K562 (cell line): ENCODE measurements at regions not wholly inside any gene's neighbourhood (a gene's known extent, or its start where the extent isn't known, plus 50 kb on each side); places are given as distances from the start of the nearest gene placed in this dataset.
"Not testable (repeated sequence)": the region's sequence is repeated elsewhere in the genome, so short reads cannot be mapped to it uniquely, and the experiment has no call there.

Source experiments
- ATAC-seq: fragments of 200-7000 bp; cut with Tn5 transposase; 3 replicates; pipeline ENCODE4 v1.9.1; 2020; ENCODE audit warnings: moderate library complexity
- BruUV-seq: library from RNA; stranded (reverse); fragments of 400-500 nt; replicated peaks from 2 replicates; lab custom pipeline; 2021; lab: Mats Ljungman, UMichigan
- CTCF ChIA-PET: fragments of 300-600 bp; formaldehyde crosslinking; extraction: SDS; loops from one replicate; lab custom pipeline; 2021; ENCODE audit warnings: low intra/inter-chr PET ratio; lab: Yijun Ruan, JAX
- POLR2A ChIA-PET: fragments of 300-600, 350-650 bp; sonication (Branson Sonifier 250); formaldehyde crosslinking; extraction: SDS; loops from one replicate; lab custom pipeline; 2021; ENCODE audit warnings: antibody characterized with exemption, inconsistent platforms; lab: Yijun Ruan, JAX
- DNase-seq, 4 experiments: peaks; one replicate each; pipeline versions ENCODE4 v3.0.0 to v3.0.0-alpha.2; 2011 to 2018; ENCODE audit warnings: low spot score in 3 of 4, mixed read lengths in 3 of 4; ENCODE audit errors: extremely low read depth in 1 of 4
- FAIRE-seq: peaks from 2 replicates; lab custom pipeline; 2011; peaks lifted over from hg19 to GRCh38; lab: Jason Lieb, UNC
- H2AFZ ChIP-seq: 2 replicates; pipeline ENCODE4 v1.6.0; 2011; ENCODE audit warnings: low read depth, low read length, control low read depth, inconsistent platforms
- H3K27ac ChIP-seq: fragments of 200-600 bp; 3 replicates; pipeline ENCODE4 v1.8.0; 2011; ENCODE audit warnings: low read depth, mild to moderate bottlenecking, control low read depth, inconsistent platforms, low read length, moderate library complexity, mixed read lengths; ENCODE audit errors: extremely low read depth
- H3K27me3 ChIP-seq, 2 experiments: fragments of 300-600 bp in 1 of 2; 2 replicates in 1 of 2; 3 replicates in 1 of 2; pipeline versions ENCODE4 v1.6.0 to v1.8.0; 2011; ENCODE audit warnings: inconsistent platforms in 2 of 2, low read length in 2 of 2, mild to moderate bottlenecking in 1 of 2, mixed read lengths in 1 of 2, moderate library complexity in 1 of 2; ENCODE audit not compliant: control insufficient read depth in 2 of 2, insufficient read depth in 2 of 2
- H3K36me3 ChIP-seq: fragments of 300-600 bp; 3 replicates; pipeline ENCODE4 v1.8.0; 2011; ENCODE audit warnings: mild to moderate bottlenecking, low read length, inconsistent platforms; ENCODE audit not compliant: control insufficient read depth, insufficient read depth
- H3K4me1 ChIP-seq, 2 experiments: fragments of 200-600 bp in 1 of 2; replicated peaks in 1 of 2; 2 replicates in 1 of 2; 3 replicates in 1 of 2; pipeline versions ENCODE4 v1.5.1 to v1.8.0; 2011; ENCODE audit warnings: inconsistent platforms in 2 of 2, low read length in 2 of 2, mild to moderate bottlenecking in 1 of 2, mixed read lengths in 1 of 2, moderate library complexity in 1 of 2; ENCODE audit not compliant: control insufficient read depth in 2 of 2, insufficient read depth in 2 of 2
- H3K4me2 ChIP-seq: 2 replicates; pipeline ENCODE4 v1.6.1; 2011; ENCODE audit warnings: low read length, control low read depth, inconsistent platforms, mixed read lengths; ENCODE audit not compliant: insufficient read depth
- H3K4me3 ChIP-seq: fragments of 200-600 bp; sonication (generic), shearing (Covaris generic); 2 replicates; pipeline ENCODE4 v1.5.1; 2016; ENCODE audit warnings: control low read depth, inconsistent platforms
- H3K79me2 ChIP-seq: fragments of 200-600 bp; 3 replicates; pipeline ENCODE4 v1.8.0; 2011; ENCODE audit warnings: low read length, inconsistent platforms; ENCODE audit not compliant: control insufficient read depth, insufficient read depth
- H3K9ac ChIP-seq, 2 experiments: 2 replicates each; pipeline versions ENCODE4 v1.6.0 to v1.6.1; 2011; ENCODE audit warnings: low read depth in 2 of 2, low read length in 2 of 2, control low read depth in 1 of 2, inconsistent platforms in 1 of 2, mild to moderate bottlenecking in 1 of 2, mixed read lengths in 1 of 2; ENCODE audit not compliant: insufficient read depth in 1 of 2
- H3K9me1 ChIP-seq: one replicate; pipeline ENCODE4 v1.6.0; 2011; ENCODE audit warnings: inconsistent platforms, mild to moderate bottlenecking, low read length, moderate library complexity; ENCODE audit not compliant: control insufficient read depth, insufficient read depth
- H3K9me3 ChIP-seq: replicated peaks from 2 replicates; pipeline ENCODE4 v1.5.1; 2011; ENCODE audit warnings: low read depth, low read length, inconsistent platforms; ENCODE audit not compliant: control insufficient read depth, insufficient read depth
- H4K20me1 ChIP-seq: replicated peaks from 2 replicates; pipeline ENCODE4 v1.6.1; 2011; ENCODE audit warnings: low read length, inconsistent platforms, mixed read lengths; ENCODE audit not compliant: control insufficient read depth, insufficient read depth
- ZNF512 ChIP-seq: IDR thresholded peaks from 2 replicates; pipeline ENCODE4 v1.6.1; 2016; ENCODE audit warnings: missing genetic modification characterization, missing compliant biosample characterization
- WGBS: fragments of 100-300 bp; shearing (Covaris generic); methylation state at CpG from one replicate; pipeline ENCODE4 v1.1.6; 2016; ENCODE audit warnings: low coverage, mixed read lengths; ENCODE audit not compliant: insufficient coverage; ENCODE audit errors: missing lambda C conversion rate; 5-methylcytosine and 5-hydroxymethylcytosine counted together
- in situ Hi-C: fragments of 300-500 bp; cut with MboI; formaldehyde crosslinking; loops from 4 replicates; pipeline ENCODE4 v1.15.0; 2018; ENCODE audit warnings: inconsistent platforms, mixed read lengths
- intact Hi-C: fragments of 100-400 bp; cut with micrococcal nuclease; formaldehyde crosslinking; loops from 2 replicates; pipeline ENCODE4 v1.14.2; 2022

- H3K4me1 ChIP-seq, H3K4me3 ChIP-seq, H3K27me3 ChIP-seq, FAIRE-seq, in situ Hi-C loops, H3K9me3 ChIP-seq, H3K4me2 ChIP-seq, CTCF ChIA-PET, H3K9me1 ChIP-seq, H3K79me2 ChIP-seq, ATAC-seq, H3K36me3 ChIP-seq, POLR2A ChIA-PET, H3K27ac ChIP-seq, H2AFZ ChIP-seq, BruUV-seq, H3K9ac ChIP-seq, DNase-seq, H4K20me1 ChIP-seq, intact Hi-C loops: not testable (repeated sequence)
- peak; percentile 83 for TF ChIP-seq ZNF512 (tag)
These were observed 88.9 kb downstream of the RPS15A start for GRCh38 chr16:18701239-18701638.

GRCh38 chr16:18696029-18696428, 94.1 kb downstream of the RPS15A start:
- H3K4me2 ChIP-seq, ATAC-seq, H3K9ac ChIP-seq, H3K27me3 ChIP-seq, H3K79me2 ChIP-seq, H3K4me1 ChIP-seq, DNase-seq, H4K20me1 ChIP-seq, H3K9me3 ChIP-seq, H3K4me3 ChIP-seq, intact Hi-C loops, H3K9me1 ChIP-seq, BruUV-seq, H2AFZ ChIP-seq, H3K27ac ChIP-seq, in situ Hi-C loops, H3K36me3 ChIP-seq, FAIRE-seq, CTCF ChIA-PET, POLR2A ChIA-PET: not testable (repeated sequence)
- WGBS: 13% methylated on average over 3 of the region's 6 CpGs

- FAIRE-seq, POLR2A ChIA-PET, H3K4me2 ChIP-seq, H3K27me3 ChIP-seq, H3K4me1 ChIP-seq, DNase-seq, H4K20me1 ChIP-seq, intact Hi-C loops, in situ Hi-C loops, CTCF ChIA-PET, H2AFZ ChIP-seq, H3K79me2 ChIP-seq, BruUV-seq, H3K27ac ChIP-seq, H3K36me3 ChIP-seq, H3K9me1 ChIP-seq, H3K4me3 ChIP-seq, H3K9me3 ChIP-seq, H3K9ac ChIP-seq: not testable (repeated sequence)
- ATAC-seq: peak; percentile 50; the same call in 2 of the 3 replicates
- WGBS: no CpG with 5 or more reads among the region's 5 CpGs
These were observed 103.8 kb downstream of the RPS15A start for GRCh38 chr16:18686079-18686968.
